ENCODE measurements at regions not wholly inside any gene's neighbourhood (a gene's known extent, or its start where the extent isn't known, plus 50 kb on each side); places are given as distances from the start of the nearest gene placed in this dataset.

DNA sequence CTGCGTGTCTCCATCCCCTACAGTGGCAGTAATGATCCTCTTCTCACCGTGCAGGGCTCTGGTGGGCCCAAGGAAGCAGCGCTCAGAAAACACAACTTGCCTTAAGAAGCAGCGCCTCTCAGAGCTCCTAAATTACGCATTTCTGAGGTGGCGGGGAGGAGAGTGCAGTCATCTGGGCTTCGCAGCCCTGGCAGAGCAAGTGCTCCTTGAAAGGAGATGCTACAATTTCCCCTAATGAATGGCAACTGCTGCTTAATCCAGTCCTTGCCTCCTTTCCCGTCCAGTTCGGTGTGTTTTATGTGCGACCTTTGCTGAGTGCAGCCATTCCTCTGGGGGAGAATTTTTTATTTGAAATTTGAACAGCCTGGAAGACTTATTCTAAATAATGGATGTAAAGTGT, 287.3 kb downstream of the PTPRU start:
- TF ChIP-seq, protein P1, sequence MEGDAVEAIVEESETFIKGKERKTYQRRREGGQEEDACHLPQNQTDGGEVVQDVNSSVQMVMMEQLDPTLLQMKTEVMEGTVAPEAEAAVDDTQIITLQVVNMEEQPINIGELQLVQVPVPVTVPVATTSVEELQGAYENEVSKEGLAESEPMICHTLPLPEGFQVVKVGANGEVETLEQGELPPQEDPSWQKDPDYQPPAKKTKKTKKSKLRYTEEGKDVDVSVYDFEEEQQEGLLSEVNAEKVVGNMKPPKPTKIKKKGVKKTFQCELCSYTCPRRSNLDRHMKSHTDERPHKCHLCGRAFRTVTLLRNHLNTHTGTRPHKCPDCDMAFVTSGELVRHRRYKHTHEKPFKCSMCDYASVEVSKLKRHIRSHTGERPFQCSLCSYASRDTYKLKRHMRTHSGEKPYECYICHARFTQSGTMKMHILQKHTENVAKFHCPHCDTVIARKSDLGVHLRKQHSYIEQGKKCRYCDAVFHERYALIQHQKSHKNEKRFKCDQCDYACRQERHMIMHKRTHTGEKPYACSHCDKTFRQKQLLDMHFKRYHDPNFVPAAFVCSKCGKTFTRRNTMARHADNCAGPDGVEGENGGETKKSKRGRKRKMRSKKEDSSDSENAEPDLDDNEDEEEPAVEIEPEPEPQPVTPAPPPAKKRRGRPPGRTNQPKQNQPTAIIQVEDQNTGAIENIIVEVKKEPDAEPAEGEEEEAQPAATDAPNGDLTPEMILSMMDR (IDR thresholded peaks at IDR 0.05; ENCODE audit: control insufficient read depth, insufficient read depth, low read depth, low read length, missing control alignments), result no peak
- no peak overlapping the region for H3K4me3 ChIP-seq (ENCODE audit: control insufficient read depth, low read depth, low read length)
- no peak for DNase-seq (ENCODE audit: low read depth)

DNA sequence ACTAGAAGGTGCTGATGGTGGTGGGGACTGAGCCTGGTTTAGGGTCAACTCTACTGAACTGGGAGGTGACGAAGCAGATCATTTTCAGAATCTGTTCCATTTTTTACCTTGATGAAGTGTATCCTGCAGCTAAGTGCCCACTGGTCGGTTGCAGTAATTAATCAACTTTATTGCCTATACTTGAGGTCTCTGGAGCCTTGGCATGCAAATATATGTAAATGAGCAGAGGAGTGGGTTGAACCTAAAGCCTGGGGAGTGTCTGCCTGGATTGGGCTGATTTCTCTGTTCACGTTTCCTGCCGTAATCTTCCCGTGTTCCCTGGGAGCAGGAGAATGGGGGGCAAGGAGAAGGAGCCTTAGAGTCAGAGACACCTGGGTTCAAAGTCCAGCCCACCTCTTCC, 286.8 kb downstream of the PTPRU start:
- no peak for DNase-seq (ENCODE audit: low read depth)
- TF ChIP-seq, protein P1 (IDR thresholded peaks at IDR 0.05; ENCODE audit: control insufficient read depth, insufficient read depth, low read depth, low read length, missing control alignments), result no peak
- H3K4me3 ChIP-seq (ENCODE audit: control insufficient read depth, low read depth, low read length), result no peak overlapping the region

DNA sequence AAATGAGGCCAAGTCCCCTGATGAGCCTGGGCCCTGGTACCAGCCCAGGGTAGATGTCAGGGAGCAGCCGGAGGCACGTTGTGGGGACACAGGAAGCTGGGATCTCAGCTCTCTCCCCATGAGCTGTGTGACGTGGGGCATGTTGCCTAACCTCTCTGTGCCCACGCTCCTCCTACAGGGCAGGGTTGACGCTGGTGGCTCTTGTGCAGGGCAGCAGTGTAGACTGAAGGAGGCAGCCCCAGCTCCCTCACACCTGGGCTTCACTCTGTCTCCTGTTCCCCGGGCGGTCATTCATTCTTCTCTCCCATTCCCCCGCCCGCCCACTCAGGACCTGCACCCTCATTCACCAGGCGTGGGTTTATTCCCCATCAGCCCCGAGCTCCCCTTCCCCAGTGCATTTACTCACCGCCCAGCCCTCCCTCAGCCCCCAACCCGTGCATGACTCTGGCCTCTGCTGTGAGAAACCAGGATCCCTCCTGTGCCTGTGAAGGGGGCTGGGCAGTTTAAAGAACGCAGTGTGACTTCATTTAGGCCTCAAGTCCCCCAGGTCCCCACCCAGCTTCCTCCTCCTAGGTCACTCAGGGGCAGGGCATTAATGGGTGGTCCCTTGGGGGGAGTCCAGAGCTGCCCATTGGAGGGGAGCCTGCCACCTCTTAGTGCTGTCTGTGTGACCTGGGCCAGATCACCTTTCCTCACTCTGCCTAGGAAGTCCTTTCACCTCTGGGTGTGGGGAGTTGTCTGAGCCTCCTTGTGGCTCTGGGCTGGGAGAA, 285.7 kb downstream of the PTPRU start:
- no peak for DNase-seq (ENCODE audit: low read depth)
- no peak overlapping the region for H3K4me3 ChIP-seq (ENCODE audit: control insufficient read depth, low read depth, low read length)
- TF ChIP-seq, protein P1 (IDR thresholded peaks at IDR 0.05; ENCODE audit: control insufficient read depth, insufficient read depth, low read depth, low read length, missing control alignments), result no peak

DNA sequence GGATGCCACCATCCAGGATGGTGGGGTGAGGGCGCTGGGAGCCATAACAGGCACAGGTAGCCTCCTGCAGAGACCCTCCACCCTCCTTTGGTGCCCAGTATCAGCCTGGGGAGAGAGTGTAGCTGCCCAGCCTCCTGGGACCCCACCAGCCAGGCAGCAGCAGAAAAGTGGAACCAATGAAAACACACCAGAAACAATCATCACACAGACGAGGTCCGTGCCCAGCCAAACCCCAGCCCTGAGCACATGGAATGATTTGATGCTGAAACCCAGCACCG, 285.1 kb downstream of the PTPRU start:
- no peak for DNase-seq (ENCODE audit: low read depth)
- no peak overlapping the region for H3K4me3 ChIP-seq (ENCODE audit: control insufficient read depth, low read depth, low read length)
- TF ChIP-seq, protein P1 (IDR thresholded peaks at IDR 0.05; ENCODE audit: control insufficient read depth, insufficient read depth, low read depth, low read length, missing control alignments), result no peak

DNA sequence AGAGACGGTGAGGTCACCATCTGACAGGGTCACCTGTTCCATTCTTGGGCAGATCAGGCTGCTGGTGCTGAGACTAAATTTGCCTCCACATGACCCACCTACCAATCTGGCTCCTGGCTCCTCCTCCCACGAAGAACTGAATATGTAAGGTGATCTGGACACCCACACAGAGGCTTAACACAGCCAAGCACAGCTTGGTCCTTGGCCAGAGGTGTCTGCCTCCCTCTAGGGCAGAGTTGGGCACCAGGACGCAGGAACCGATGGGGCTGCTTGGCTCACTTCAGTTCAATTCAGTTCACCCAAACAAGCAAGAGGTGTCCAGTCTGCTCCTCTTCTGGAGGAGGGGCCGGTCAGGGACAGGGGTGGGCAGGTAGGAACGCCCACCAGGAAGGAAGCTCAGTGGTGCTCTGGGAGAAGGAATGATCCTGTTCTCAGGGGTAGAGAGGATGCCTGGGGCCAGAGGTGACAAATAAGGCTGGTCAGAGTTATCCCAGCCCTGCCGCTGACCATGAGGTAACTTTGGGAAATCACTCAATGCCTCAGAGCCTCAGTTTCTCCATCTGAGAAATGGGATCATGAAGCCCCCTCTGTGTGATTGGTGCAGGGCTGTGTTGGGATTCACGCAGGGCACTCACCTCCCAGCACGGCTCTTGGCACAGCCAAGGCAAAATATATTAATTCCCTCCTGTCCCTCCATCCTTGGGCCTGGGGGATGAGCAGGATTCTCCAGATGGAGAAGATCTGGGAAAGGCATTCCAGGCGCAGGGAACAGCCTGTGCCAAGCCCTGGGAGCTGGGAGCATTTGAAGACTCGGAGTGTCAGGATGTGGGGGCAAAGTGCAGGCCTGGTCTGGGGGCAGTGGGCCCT, 284.5 kb downstream of the PTPRU start:
- DNase-seq (ENCODE audit: low read depth), result no peak
- TF ChIP-seq, protein P1 (IDR thresholded peaks at IDR 0.05; ENCODE audit: control insufficient read depth, insufficient read depth, low read depth, low read length, missing control alignments), result no peak
- no peak overlapping the region for H3K4me3 ChIP-seq (ENCODE audit: control insufficient read depth, low read depth, low read length)

DNA sequence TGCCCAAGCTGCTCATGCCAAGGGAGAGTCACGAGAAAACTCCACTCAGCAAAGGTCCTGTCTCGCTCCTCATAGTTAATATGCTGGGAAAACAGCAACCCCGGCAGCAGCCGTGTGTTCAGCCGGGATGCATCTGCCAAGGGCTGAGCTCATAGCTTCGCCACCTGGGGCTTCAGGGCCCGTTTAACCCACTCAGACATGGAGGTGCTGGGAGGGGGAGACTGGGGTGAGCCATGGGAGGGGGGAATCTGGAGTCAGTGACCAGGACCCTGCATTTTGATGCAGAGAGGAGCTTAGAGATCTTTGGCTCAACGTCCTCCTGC, 283.4 kb downstream of the PTPRU start:
- DNase-seq (ENCODE audit: low read depth), result no peak
- TF ChIP-seq, protein P1 (IDR thresholded peaks at IDR 0.05; ENCODE audit: control insufficient read depth, insufficient read depth, low read depth, low read length, missing control alignments), result no peak
- no peak overlapping the region for H3K4me3 ChIP-seq (ENCODE audit: control insufficient read depth, low read depth, low read length)

All from AG09309 (cell line).